K562 (cell line): ENCODE measurements at regions not wholly inside any gene's neighbourhood (a gene's known extent, or its start where the extent isn't known, plus 50 kb on each side); places are given as distances from the start of the nearest gene placed in this dataset.

Source experiments
- ATAC-seq: fragments of 200-7000 bp; cut with Tn5 transposase; 3 replicates; pipeline ENCODE4 v1.9.1; 2020; ENCODE audit warnings: moderate library complexity
- BruUV-seq: library from RNA; stranded (reverse); fragments of 400-500 nt; replicated peaks from 2 replicates; lab custom pipeline; 2021; lab: Mats Ljungman, UMichigan
- CTCF ChIA-PET: fragments of 300-600 bp; formaldehyde crosslinking; extraction: SDS; loops from one replicate; lab custom pipeline; 2021; ENCODE audit warnings: low intra/inter-chr PET ratio; lab: Yijun Ruan, JAX
- POLR2A ChIA-PET: fragments of 300-600, 350-650 bp; sonication (Branson Sonifier 250); formaldehyde crosslinking; extraction: SDS; loops from one replicate; lab custom pipeline; 2021; ENCODE audit warnings: antibody characterized with exemption, inconsistent platforms; lab: Yijun Ruan, JAX
- DNase-seq, 4 experiments: peaks; one replicate each; pipeline versions ENCODE4 v3.0.0 to v3.0.0-alpha.2; 2011 to 2018; ENCODE audit warnings: low spot score in 3 of 4, mixed read lengths in 3 of 4; ENCODE audit errors: extremely low read depth in 1 of 4
- FAIRE-seq: peaks from 2 replicates; lab custom pipeline; 2011; peaks lifted over from hg19 to GRCh38; lab: Jason Lieb, UNC
- H2AFZ ChIP-seq: 2 replicates; pipeline ENCODE4 v1.6.0; 2011; ENCODE audit warnings: low read depth, low read length, control low read depth, inconsistent platforms
- H3K27ac ChIP-seq: fragments of 200-600 bp; 3 replicates; pipeline ENCODE4 v1.8.0; 2011; ENCODE audit warnings: low read depth, mild to moderate bottlenecking, control low read depth, inconsistent platforms, low read length, moderate library complexity, mixed read lengths; ENCODE audit errors: extremely low read depth
- H3K27me3 ChIP-seq, 2 experiments: fragments of 300-600 bp in 1 of 2; 2 replicates in 1 of 2; 3 replicates in 1 of 2; pipeline versions ENCODE4 v1.6.0 to v1.8.0; 2011; ENCODE audit warnings: inconsistent platforms in 2 of 2, low read length in 2 of 2, mild to moderate bottlenecking in 1 of 2, mixed read lengths in 1 of 2, moderate library complexity in 1 of 2; ENCODE audit not compliant: control insufficient read depth in 2 of 2, insufficient read depth in 2 of 2
- H3K36me3 ChIP-seq: fragments of 300-600 bp; 3 replicates; pipeline ENCODE4 v1.8.0; 2011; ENCODE audit warnings: mild to moderate bottlenecking, low read length, inconsistent platforms; ENCODE audit not compliant: control insufficient read depth, insufficient read depth
- H3K4me1 ChIP-seq, 2 experiments: fragments of 200-600 bp in 1 of 2; replicated peaks in 1 of 2; 2 replicates in 1 of 2; 3 replicates in 1 of 2; pipeline versions ENCODE4 v1.5.1 to v1.8.0; 2011; ENCODE audit warnings: inconsistent platforms in 2 of 2, low read length in 2 of 2, mild to moderate bottlenecking in 1 of 2, mixed read lengths in 1 of 2, moderate library complexity in 1 of 2; ENCODE audit not compliant: control insufficient read depth in 2 of 2, insufficient read depth in 2 of 2
- H3K4me2 ChIP-seq: 2 replicates; pipeline ENCODE4 v1.6.1; 2011; ENCODE audit warnings: low read length, control low read depth, inconsistent platforms, mixed read lengths; ENCODE audit not compliant: insufficient read depth
- H3K4me3 ChIP-seq: fragments of 200-600 bp; sonication (generic), shearing (Covaris generic); 2 replicates; pipeline ENCODE4 v1.5.1; 2016; ENCODE audit warnings: control low read depth, inconsistent platforms
- H3K79me2 ChIP-seq: fragments of 200-600 bp; 3 replicates; pipeline ENCODE4 v1.8.0; 2011; ENCODE audit warnings: low read length, inconsistent platforms; ENCODE audit not compliant: control insufficient read depth, insufficient read depth
- H3K9ac ChIP-seq, 2 experiments: 2 replicates each; pipeline versions ENCODE4 v1.6.0 to v1.6.1; 2011; ENCODE audit warnings: low read depth in 2 of 2, low read length in 2 of 2, control low read depth in 1 of 2, inconsistent platforms in 1 of 2, mild to moderate bottlenecking in 1 of 2, mixed read lengths in 1 of 2; ENCODE audit not compliant: insufficient read depth in 1 of 2
- H3K9me1 ChIP-seq: one replicate; pipeline ENCODE4 v1.6.0; 2011; ENCODE audit warnings: inconsistent platforms, mild to moderate bottlenecking, low read length, moderate library complexity; ENCODE audit not compliant: control insufficient read depth, insufficient read depth
- H3K9me3 ChIP-seq: replicated peaks from 2 replicates; pipeline ENCODE4 v1.5.1; 2011; ENCODE audit warnings: low read depth, low read length, inconsistent platforms; ENCODE audit not compliant: control insufficient read depth, insufficient read depth
- H4K20me1 ChIP-seq: replicated peaks from 2 replicates; pipeline ENCODE4 v1.6.1; 2011; ENCODE audit warnings: low read length, inconsistent platforms, mixed read lengths; ENCODE audit not compliant: control insufficient read depth, insufficient read depth
- ARID4B ChIP-seq: sonication (generic); formaldehyde crosslinking; IDR thresholded peaks from 2 replicates; pipeline ENCODE4 v1.8.0; 2022; ENCODE audit warnings: mild to moderate bottlenecking, missing genetic modification reagents
- E2F3 ChIP-seq: fragments of 250-450 bp; sonication (Bioruptor Pico); IDR thresholded peaks from 2 replicates; pipeline ENCODE4 v1.4.0; 2020; ENCODE audit warnings: mild to moderate bottlenecking
- ELF1 ChIP-seq: fragments of 200-800 bp; sonication (Bioruptor generic); IDR thresholded peaks from 2 replicates; pipeline ENCODE4 v1.6.1; 2016; ENCODE audit warnings: missing genetic modification characterization, missing compliant biosample characterization
- EZH2 ChIP-seq: IDR thresholded peaks from 2 replicates; pipeline ENCODE4 v1.6.1; 2012; ENCODE audit warnings: low read depth, mild to moderate bottlenecking, inconsistent platforms, low read length, borderline replicate concordance
- FOXJ3 ChIP-seq: sonication (generic); formaldehyde crosslinking; IDR thresholded peaks from 2 replicates; pipeline ENCODE4 v1.4.0; 2020; ENCODE audit warnings: mild to moderate bottlenecking, missing genetic modification reagents
- MCM5 ChIP-seq: fragments of 450-650 bp; IDR thresholded peaks from 2 replicates; pipeline ENCODE4 v1.6.1; 2016; ENCODE audit warnings: low read depth
- POLR3A ChIP-seq: IDR thresholded peaks from 2 replicates; pipeline ENCODE4 v1.6.1; 2011; ENCODE audit warnings: borderline replicate concordance, mild to moderate bottlenecking, moderate library complexity; ENCODE audit not compliant: insufficient read length, insufficient read depth; ENCODE audit errors: extremely low read depth
- PTTG1 ChIP-seq: fragments of 450-650 bp; IDR thresholded peaks from 2 replicates; pipeline ENCODE4 v1.6.1; 2016; ENCODE audit warnings: low read depth, mild to moderate bottlenecking, missing genetic modification characterization, missing compliant biosample characterization
- THAP7 ChIP-seq: fragments of 250-450 bp; sonication (Bioruptor Pico); IDR thresholded peaks from 2 replicates; pipeline ENCODE4 v1.5.0; 2021
- WGBS: fragments of 100-300 bp; shearing (Covaris generic); methylation state at CpG from one replicate; pipeline ENCODE4 v1.1.6; 2016; ENCODE audit warnings: low coverage, mixed read lengths; ENCODE audit not compliant: insufficient coverage; ENCODE audit errors: missing lambda C conversion rate; 5-methylcytosine and 5-hydroxymethylcytosine counted together
- in situ Hi-C: fragments of 300-500 bp; cut with MboI; formaldehyde crosslinking; loops from 4 replicates; pipeline ENCODE4 v1.15.0; 2018; ENCODE audit warnings: inconsistent platforms, mixed read lengths
- intact Hi-C: fragments of 100-400 bp; cut with micrococcal nuclease; formaldehyde crosslinking; loops from 2 replicates; pipeline ENCODE4 v1.14.2; 2022
- TF ChIP-seq, protein P1 (sequence below): fragments of 250-450 bp; sonication (Bioruptor Pico); IDR thresholded peaks from 2 replicates; pipeline ENCODE4 v1.4.0; 2020; ENCODE audit warnings: borderline replicate concordance
- TF ChIP-seq, protein P2 (sequence below): fragments of 250-450 bp; sonication (Bioruptor Pico); IDR thresholded peaks from 2 replicates; pipeline ENCODE4 v1.4.0; 2020

GRCh38 chr9:119477197-119477596, 108.0 kb upstream of the BRINP1 start:
- no peak for FAIRE-seq
- TF ChIP-seq E2F3 (CRISPR knock-in tag): no peak
- TF ChIP-seq PTTG1: no peak
- TF ChIP-seq ELF1 (tag): no peak
- TF ChIP-seq FOXJ3 (CRISPR knock-in tag): no peak
- TF ChIP-seq THAP7 (CRISPR knock-in tag): no peak
- TF ChIP-seq, protein P1, sequence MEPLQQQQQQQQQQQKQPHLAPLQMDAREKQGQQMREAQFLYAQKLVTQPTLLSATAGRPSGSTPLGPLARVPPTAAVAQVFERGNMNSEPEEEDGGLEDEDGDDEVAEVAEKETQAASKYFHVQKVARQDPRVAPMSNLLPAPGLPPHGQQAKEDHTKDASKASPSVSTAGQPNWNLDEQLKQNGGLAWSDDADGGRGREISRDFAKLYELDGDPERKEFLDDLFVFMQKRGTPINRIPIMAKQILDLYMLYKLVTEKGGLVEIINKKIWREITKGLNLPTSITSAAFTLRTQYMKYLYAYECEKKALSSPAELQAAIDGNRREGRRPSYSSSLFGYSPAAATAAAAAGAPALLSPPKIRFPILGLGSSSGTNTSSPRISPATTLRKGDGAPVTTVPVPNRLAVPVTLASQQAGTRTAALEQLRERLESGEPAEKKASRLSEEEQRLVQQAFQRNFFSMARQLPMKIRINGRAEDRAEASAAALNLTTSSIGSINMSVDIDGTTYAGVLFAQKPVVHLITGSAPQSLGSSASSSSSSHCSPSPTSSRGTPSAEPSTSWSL (CRISPR knock-in tag): no peak
- TF ChIP-seq ARID4B (CRISPR knock-in tag): no peak
- TF ChIP-seq EZH2: no peak
- TF ChIP-seq MCM5: no peak
- TF ChIP-seq, protein P2, sequence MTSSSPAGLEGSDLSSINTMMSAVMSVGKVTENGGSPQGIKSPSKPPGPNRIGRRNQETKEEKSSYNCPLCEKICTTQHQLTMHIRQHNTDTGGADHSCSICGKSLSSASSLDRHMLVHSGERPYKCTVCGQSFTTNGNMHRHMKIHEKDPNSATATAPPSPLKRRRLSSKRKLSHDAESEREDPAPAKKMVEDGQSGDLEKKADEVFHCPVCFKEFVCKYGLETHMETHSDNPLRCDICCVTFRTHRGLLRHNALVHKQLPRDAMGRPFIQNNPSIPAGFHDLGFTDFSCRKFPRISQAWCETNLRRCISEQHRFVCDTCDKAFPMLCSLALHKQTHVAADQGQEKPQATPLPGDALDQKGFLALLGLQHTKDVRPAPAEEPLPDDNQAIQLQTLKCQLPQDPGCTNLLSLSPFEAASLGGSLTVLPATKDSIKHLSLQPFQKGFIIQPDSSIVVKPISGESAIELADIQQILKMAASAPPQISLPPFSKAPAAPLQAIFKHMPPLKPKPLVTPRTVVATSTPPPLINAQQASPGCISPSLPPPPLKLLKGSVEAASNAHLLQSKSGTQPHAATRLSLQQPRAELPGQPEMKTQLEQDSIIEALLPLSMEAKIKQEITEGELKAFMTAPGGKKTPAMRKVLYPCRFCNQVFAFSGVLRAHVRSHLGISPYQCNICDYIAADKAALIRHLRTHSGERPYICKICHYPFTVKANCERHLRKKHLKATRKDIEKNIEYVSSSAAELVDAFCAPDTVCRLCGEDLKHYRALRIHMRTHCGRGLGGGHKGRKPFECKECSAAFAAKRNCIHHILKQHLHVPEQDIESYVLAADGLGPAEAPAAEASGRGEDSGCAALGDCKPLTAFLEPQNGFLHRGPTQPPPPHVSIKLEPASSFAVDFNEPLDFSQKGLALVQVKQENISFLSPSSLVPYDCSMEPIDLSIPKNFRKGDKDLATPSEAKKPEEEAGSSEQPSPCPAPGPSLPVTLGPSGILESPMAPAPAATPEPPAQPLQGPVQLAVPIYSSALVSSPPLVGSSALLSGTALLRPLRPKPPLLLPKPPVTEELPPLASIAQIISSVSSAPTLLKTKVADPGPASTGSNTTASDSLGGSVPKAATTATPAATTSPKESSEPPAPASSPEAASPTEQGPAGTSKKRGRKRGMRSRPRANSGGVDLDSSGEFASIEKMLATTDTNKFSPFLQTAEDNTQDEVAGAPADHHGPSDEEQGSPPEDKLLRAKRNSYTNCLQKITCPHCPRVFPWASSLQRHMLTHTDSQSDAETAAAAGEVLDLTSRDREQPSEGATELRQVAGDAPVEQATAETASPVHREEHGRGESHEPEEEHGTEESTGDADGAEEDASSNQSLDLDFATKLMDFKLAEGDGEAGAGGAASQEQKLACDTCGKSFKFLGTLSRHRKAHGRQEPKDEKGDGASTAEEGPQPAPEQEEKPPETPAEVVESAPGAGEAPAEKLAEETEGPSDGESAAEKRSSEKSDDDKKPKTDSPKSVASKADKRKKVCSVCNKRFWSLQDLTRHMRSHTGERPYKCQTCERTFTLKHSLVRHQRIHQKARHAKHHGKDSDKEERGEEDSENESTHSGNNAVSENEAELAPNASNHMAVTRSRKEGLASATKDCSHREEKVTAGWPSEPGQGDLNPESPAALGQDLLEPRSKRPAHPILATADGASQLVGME: no peak
- TF ChIP-seq POLR3A: no peak

More at GRCh38 chr9:119477197-119477596, 108.0 kb upstream of the BRINP1 start:
- no peaks in the 10 kb centered on the region for H3K9me1 ChIP-seq
- WGBS: 1% methylated on average over 7 of the region's 7 CpGs
- no peak overlapping the region for H3K27ac ChIP-seq
- no peak for DNase-seq
- BruUV-seq: no TSS peak
- H4K20me1 ChIP-seq: no peaks in the 10 kb centered on the region
- no peak for ATAC-seq
- CTCF ChIA-PET: no interaction called here
- no peak overlapping the region for H3K4me2 ChIP-seq
- no peak overlapping the region for H3K9ac ChIP-seq
- H3K4me3 ChIP-seq: no peak overlapping the region
- no peaks in the 10 kb centered on the region for H3K36me3 ChIP-seq
- H3K4me1 ChIP-seq: no peaks in the 10 kb centered on the region
- H3K79me2 ChIP-seq: no peaks in the 10 kb centered on the region
- H3K27me3 ChIP-seq: no peaks in the 10 kb centered on the region
- H3K9me3 ChIP-seq: no peaks in the 10 kb centered on the region
- no peak overlapping the region for H2AFZ ChIP-seq
- in situ Hi-C loops: no loop called here
- POLR2A ChIA-PET: no interaction called here
- intact Hi-C loops: no loop called here
